ENCODE measurements at regions not wholly inside any gene's neighbourhood (a gene's known extent, or its start where the extent isn't known, plus 50 kb on each side); places are given as distances from the start of the nearest gene placed in this dataset.

- TF ChIP-seq ZNF248 (tag by site-specific recombination; IDR thresholded peaks at IDR 0.05) (no peak), KLF1 (tag by site-specific recombination; IDR thresholded peaks at IDR 0.05) (no peak), CTCF (tag by site-specific recombination; IDR thresholded peaks at IDR 0.05) (no peak), ZNF138 (tag by site-specific recombination; IDR thresholded peaks at IDR 0.05; ENCODE audit: borderline replicate concordance) (no peak), ATF2 (tag by site-specific recombination; IDR thresholded peaks at IDR 0.05; ENCODE audit: low read depth) (no peak), ZNF23 (tag by site-specific recombination; IDR thresholded peaks at IDR 0.05; ENCODE audit: borderline replicate concordance) (no peak), ZNF121 (tag by site-specific recombination; IDR thresholded peaks at IDR 0.05) (no peak), ZNF335 (tag by site-specific recombination; conservative IDR thresholded peaks at IDR 0.05) (no peak), ZNF274 (IDR thresholded peaks at IDR 0.05; ENCODE audit: low read length) (no peak), ZNF274 (tag by site-specific recombination; IDR thresholded peaks at IDR 0.05; ENCODE audit: borderline replicate concordance) (no peak), PRDM10 (tag by site-specific recombination; IDR thresholded peaks at IDR 0.05) (no peak), ZFHX2 (tag by site-specific recombination; conservative IDR thresholded peaks at IDR 0.05) (no peak), ZNF510 (tag by site-specific recombination; IDR thresholded peaks at IDR 0.05; ENCODE audit: insufficient replicate concordance) (no peak), SP2 (tag by site-specific recombination; IDR thresholded peaks at IDR 0.05) (no peak), TCF7L2 (IDR thresholded peaks at IDR 0.05; ENCODE audit: borderline replicate concordance, low read depth, low read length) (no peak)
Observed at GRCh38 chr13:91157273-91158016, 190.0 kb upstream of the MIR17HG start.

Measured in HEK293 (cell line).